ENCODE measurements at regions not wholly inside any gene's neighbourhood (a gene's known extent, or its start where the extent isn't known, plus 50 kb on each side); places are given as distances from the start of the nearest gene placed in this dataset.

- TF ChIP-seq CTCF (IDR thresholded peaks at IDR 0.05; ENCODE audit: low read depth, low read length, poor library complexity, severe bottlenecking) (no peak), EZH2phosphoT487 (IDR thresholded peaks at IDR 0.05; ENCODE audit: borderline replicate concordance, low read length) (no peak)
Measured at GRCh38 chr4:107423677-107424405, 296.2 kb downstream of the PAPSS1 start.

All from DOHH2 (cell line).